Common myeloid progenitor, CD34-positive (primary cell): ENCODE measurements at regions not wholly inside any gene's neighbourhood (a gene's known extent, or its start where the extent isn't known, plus 50 kb on each side); places are given as distances from the start of the nearest gene placed in this dataset.
"Not testable (repeated sequence)": the region's sequence is repeated elsewhere in the genome, so short reads cannot be mapped to it uniquely, and the experiment has no call there.

Source experiments
- CTCF ChIA-PET: fragments of 350-600 bp; sonication (Branson Sonifier 250); formaldehyde crosslinking; loops from one replicate; lab custom pipeline; 2021; ENCODE audit warnings: antibody characterized with exemption; lab: Charles Lee
- POLR2A ChIA-PET: fragments of 350-600 bp; sonication (Branson Sonifier 250); formaldehyde crosslinking; loops from one replicate; lab custom pipeline; 2021; ENCODE audit warnings: antibody characterized with exemption; lab: Charles Lee
- DNase-seq, 3 donors: peaks; one replicate each; pipeline versions ENCODE4 v3.0.0 to v3.0.0-alpha.2; 2013
- H3K27ac ChIP-seq, 2 experiments: 1 replicate in 1 of 2; 2 replicates in 1 of 2; pipeline ENCODE4 v1.7.0; 2013; ENCODE audit warnings: inconsistent platforms in 2 of 2, low read length in 2 of 2, mild to moderate bottlenecking in 2 of 2, low read depth in 1 of 2, moderate library complexity in 1 of 2; ENCODE audit not compliant: severe bottlenecking in 2 of 2, insufficient read depth in 1 of 2, poor library complexity in 1 of 2
- H3K27me3 ChIP-seq, 5 experiments: replicated peaks in 2 of 5; 1 replicate in 3 of 5; 2 replicates in 2 of 5; pipeline versions ENCODE4 v1.6.1 to v1.7.0; 2013; ENCODE audit warnings: low read length in 4 of 5, mild to moderate bottlenecking in 2 of 5, moderate library complexity in 2 of 5, inconsistent platforms in 1 of 5; ENCODE audit not compliant: insufficient read depth in 5 of 5, control insufficient read depth in 4 of 5
- H3K36me3 ChIP-seq, 4 experiments: 1 replicate in 2 of 4; 2 replicates in 2 of 4; pipeline versions ENCODE4 v1.6.1 to v1.7.0; 2013; ENCODE audit warnings: low read length in 3 of 4, control low read depth in 1 of 4, mild to moderate bottlenecking in 1 of 4; ENCODE audit not compliant: control insufficient read depth in 4 of 4, insufficient read depth in 4 of 4
- H3K4me1 ChIP-seq, 4 experiments: 1 replicate in 3 of 4; 2 replicates in 1 of 4; pipeline versions ENCODE4 v1.6.1 to v1.7.1; 2013; ENCODE audit warnings: low read length in 3 of 4, mild to moderate bottlenecking in 3 of 4, control low read depth in 1 of 4, inconsistent platforms in 1 of 4, moderate library complexity in 1 of 4; ENCODE audit not compliant: control insufficient read depth in 4 of 4, insufficient read depth in 4 of 4; ENCODE audit errors: control extremely low read depth in 1 of 4
- H3K4me3 ChIP-seq, 7 experiments: 1 replicate in 4 of 7; 2 replicates in 3 of 7; pipeline versions ENCODE4 v1.5.1 to v1.7.0; 2013; ENCODE audit warnings: mild to moderate bottlenecking in 7 of 7, low read length in 6 of 7, moderate library complexity in 6 of 7, inconsistent platforms in 2 of 7, low read depth in 2 of 7, control low read depth in 1 of 7; ENCODE audit not compliant: insufficient read depth in 4 of 7, control insufficient read depth in 1 of 7; ENCODE audit errors: extremely low read depth in 1 of 7
- H3K9me3 ChIP-seq, 5 experiments: 1 replicate in 4 of 5; 2 replicates in 1 of 5; pipeline versions ENCODE4 v1.6.1 to v1.7.1; 2013; ENCODE audit warnings: low read length in 4 of 5, mild to moderate bottlenecking in 2 of 5, inconsistent platforms in 1 of 5, low read depth in 1 of 5, moderate library complexity in 1 of 5; ENCODE audit not compliant: control insufficient read depth in 4 of 5, insufficient read depth in 2 of 5; ENCODE audit errors: control extremely low read depth in 1 of 5
- WGBS: methylation state at CpG from one replicate; pipeline ENCODE4 v1.1.5; 2013; ENCODE audit not compliant: insufficient coverage; 5-methylcytosine and 5-hydroxymethylcytosine counted together

DNA sequence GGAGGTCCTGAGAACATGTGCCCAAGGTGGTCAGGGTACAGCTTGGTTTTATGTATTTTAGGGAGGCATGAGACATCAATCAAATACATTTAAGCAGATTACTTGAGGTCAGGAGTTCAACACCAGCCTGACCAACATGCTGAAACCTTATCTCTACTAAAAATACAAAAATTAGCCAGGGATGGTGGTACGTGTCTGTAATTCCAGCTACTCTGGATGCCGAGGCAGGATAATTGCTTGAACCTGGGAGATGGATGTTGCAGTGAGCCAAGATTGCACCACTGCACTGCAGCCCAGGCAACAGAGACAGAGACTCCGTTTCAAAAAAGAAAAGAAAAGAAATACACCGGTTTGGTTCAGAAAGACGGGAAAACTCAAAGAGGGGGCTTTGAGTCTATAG lies 165.9 kb upstream of the ADAMTS19 start:
- WGBS: 82% methylated on average over 5 of the region's 5 CpGs
- CTCF ChIA-PET: not testable (repeated sequence)

DNA sequence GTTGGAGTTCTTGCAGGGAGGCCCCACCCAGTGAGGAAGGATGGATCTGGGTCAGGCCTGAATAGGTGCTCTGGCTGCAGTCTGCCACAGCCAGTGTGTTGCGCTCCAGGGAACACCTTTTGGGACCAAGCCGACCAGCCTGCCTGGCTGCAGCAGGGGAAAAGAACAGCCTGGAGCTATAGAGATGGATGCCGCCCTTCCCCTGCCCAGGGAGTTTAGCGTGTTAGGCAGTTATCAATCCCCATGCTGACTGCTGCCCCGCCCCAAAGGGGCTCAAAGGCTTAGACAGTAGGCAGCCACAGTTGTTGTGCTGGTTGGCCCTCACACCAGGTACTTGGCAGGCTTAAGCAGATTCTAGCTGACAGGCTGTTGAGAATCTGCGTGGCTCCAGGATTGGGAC lies 153.4 kb upstream of the ADAMTS19 start:
- Histone ChIP-seq H3K27me3 (no peaks in the 10 kb centered on the region), H3K9me3 (peaks cover 1 to 13% (median 7%) of the 10 kb centered on the region in 5 experiments), H3K4me1 (no peaks in the 10 kb centered on the region), H3K36me3 (no peaks in the 10 kb centered on the region), H3K27ac (no peak overlapping the region), H3K4me3 (no peak overlapping the region)
- POLR2A ChIA-PET: no interaction called here
- 98% methylated on average over 6 of the region's 6 CpGs for WGBS
- CTCF ChIA-PET: no interaction called here
- no peak for DNase-seq

More for the DNA sequence above, 165.9 kb upstream of the ADAMTS19 start:
- DNase-seq, H3K27me3 ChIP-seq, H3K9me3 ChIP-seq, H3K4me1 ChIP-seq, H3K4me3 ChIP-seq, H3K36me3 ChIP-seq, POLR2A ChIA-PET, H3K27ac ChIP-seq: not testable (repeated sequence)

DNA sequence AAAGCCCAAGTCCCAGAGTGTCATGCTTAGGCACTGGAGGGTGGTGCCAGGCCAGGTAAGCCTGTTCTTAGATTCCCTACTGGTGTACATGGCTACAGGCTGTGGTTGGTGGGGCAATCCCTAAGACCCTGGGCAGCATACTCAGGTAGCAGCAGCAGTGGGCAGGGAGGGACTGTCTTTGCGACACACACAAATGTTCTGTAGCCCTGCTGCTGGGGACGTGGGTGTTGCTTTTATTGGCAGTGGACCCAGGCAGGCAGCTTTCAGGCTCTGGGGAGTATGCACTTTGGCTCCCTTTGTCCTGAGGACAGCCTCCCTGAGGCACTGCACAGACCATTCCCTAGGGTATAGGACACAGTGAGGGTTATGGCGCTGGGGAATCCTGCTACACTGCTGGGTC lies 137.1 kb upstream of the ADAMTS19 start:
- ChIA-PET POLR2A (no interaction called here), CTCF (no interaction called here)
- WGBS: 94% methylated on average over 2 of the region's 3 CpGs
- DNase-seq: no peak
- H3K36me3 ChIP-seq: no peaks in the 10 kb centered on the region
- no peak overlapping the region for H3K27ac ChIP-seq
- H3K4me3 ChIP-seq: no peak overlapping the region
- no peaks in the 10 kb centered on the region for H3K27me3 ChIP-seq
- H3K4me1 ChIP-seq: no peaks in the 10 kb centered on the region
- H3K9me3 ChIP-seq: peaks cover 0 to 2% (median 0%) of the 10 kb centered on the region in 5 experiments

DNA sequence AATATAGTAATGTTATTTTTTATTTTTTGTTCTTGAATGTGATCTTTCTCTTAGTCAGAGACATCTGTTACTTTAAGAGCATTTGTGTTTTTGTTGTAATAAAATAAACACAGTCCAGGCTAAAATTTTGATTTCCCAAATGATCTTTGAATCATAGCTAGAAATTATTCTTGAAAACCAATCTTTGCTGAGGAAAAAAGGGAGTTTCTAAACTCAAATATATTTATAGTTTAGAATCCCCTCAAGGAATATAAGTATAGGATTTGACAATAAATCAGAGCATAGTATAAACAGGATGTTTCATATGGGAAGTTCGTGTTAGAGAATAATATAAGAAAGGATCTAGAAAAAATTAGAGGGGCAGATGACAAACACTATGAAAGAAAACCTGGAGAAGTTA lies 118.8 kb upstream of the ADAMTS19 start:
- 100% methylated on average over 1 of the region's 1 CpG for WGBS
- ChIA-PET CTCF (no interaction called here), POLR2A (no interaction called here)
- no peak overlapping the region for H3K27ac ChIP-seq
- H3K36me3 ChIP-seq: no peaks in the 10 kb centered on the region
- no peak for DNase-seq
- no peak overlapping the region for H3K4me3 ChIP-seq
- no peaks in the 10 kb centered on the region for H3K27me3 ChIP-seq
- peaks cover 3 to 25% (median 16%) of the 10 kb centered on the region in 4 experiments for H3K4me1 ChIP-seq
- H3K9me3 ChIP-seq: no peaks in the 10 kb centered on the region

DNA sequence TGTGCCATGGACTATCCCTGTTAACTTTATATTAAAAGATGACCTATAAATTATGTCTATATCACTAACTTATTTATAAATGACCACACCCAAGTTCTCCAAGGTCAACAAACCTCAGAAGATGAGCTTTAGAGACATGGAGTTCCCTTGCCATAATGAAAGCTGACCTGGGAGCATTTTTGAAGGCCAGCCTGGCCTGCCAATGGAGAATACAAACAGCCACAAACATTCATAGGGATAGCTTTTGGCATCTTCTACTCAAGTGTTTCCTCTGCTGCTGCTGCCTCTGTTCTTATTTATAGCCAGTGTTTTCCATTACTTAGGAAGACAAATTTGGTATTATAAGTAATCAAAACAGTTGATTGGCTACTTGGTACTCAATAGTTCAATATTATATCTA lies 117.3 kb upstream of the ADAMTS19 start:
- Histone ChIP-seq H3K27me3 (no peaks in the 10 kb centered on the region), H3K36me3 (no peaks in the 10 kb centered on the region), H3K4me3 (no peak overlapping the region), H3K9me3 (no peaks in the 10 kb centered on the region), H3K4me1 (peaks cover 3 to 25% (median 16%) of the 10 kb centered on the region in 4 experiments), H3K27ac (no peak overlapping the region)
- POLR2A ChIA-PET: no interaction called here
- CTCF ChIA-PET: interaction anchor here (1.2 kb wide), 1 partner anchor 20 kb away, joined by 3 read pairs; no protein-coding TSS in a partner anchor
- DNase-seq: no peak

DNA sequence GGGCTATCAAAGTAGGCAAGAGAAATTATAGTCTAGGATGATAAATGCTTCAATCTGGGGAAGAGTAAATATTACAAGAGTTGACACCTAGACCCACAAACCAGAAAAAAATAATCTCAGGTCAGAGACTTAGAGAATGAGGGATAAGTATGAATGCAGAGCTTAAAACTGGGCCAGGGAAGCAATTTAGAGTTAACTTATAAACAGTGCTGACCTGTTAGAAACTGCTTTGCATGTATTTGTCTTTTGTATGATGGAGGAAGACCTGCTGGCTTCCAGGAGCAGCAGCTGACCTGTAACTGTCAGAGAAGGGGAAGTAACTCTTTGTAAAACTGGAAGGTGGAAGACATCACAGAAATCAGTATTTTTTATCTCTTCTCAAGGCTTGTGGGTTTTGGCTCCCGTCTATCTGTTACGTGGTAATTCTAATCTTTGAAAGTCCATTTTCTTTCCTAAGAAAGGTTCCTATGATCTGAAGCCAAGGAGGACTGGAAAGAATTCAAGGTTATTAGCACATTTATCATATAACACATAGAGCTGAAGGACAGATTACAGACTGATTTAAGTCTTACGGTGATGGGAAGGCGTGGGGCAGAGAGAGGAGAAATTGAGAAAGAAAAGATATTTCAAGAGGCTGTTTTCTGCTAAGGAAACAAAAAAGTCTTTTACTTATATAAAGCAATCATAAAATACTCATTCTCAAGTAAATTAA lies 114.7 kb upstream of the ADAMTS19 start:
- CTCF ChIA-PET: interaction anchor here (1.0 kb wide), 1 partner anchor 15 kb away, joined by 3 read pairs; no protein-coding TSS in a partner anchor

DNA sequence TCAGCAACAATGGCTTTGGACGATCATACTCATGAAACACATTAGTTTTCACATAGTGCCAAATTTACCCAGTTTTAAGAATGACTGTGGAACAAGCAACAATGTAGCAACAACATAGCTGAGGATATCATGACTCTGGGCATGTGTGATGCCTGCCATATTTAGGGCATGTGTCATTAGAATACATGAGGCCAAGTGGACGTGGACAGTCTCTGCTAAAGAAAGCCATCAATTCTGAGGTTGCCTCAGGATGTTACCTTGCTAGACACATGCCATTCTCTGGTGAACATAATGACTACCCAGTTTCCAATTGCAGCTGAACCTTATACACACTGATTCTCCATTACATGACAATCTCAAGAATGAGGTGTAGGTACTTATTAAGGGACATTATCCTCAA lies 103.3 kb upstream of the ADAMTS19 start:
- no peaks in the 10 kb centered on the region for H3K4me1 ChIP-seq
- no peaks in the 10 kb centered on the region for H3K9me3 ChIP-seq
- no peak overlapping the region for H3K4me3 ChIP-seq
- no peak for DNase-seq
- no peak overlapping the region for H3K27ac ChIP-seq
- no peaks in the 10 kb centered on the region for H3K27me3 ChIP-seq
- CTCF ChIA-PET: interaction anchor here (1.0 kb wide), 1 partner anchor 8 kb away, joined by 3 read pairs; no protein-coding TSS in a partner anchor
- WGBS: 57% methylated on average over 1 of the region's 2 CpGs
- POLR2A ChIA-PET: no interaction called here
- no peaks in the 10 kb centered on the region for H3K36me3 ChIP-seq

More for the DNA sequence above, 114.7 kb upstream of the ADAMTS19 start:
- Histone ChIP-seq H3K27ac (no peak overlapping the region), H3K9me3 (peaks cover 0 to 3% (median 0%) of the 10 kb centered on the region in 5 experiments), H3K27me3 (no peaks in the 10 kb centered on the region), H3K36me3 (no peaks in the 10 kb centered on the region), H3K4me1 (peaks cover 3 to 25% (median 16%) of the 10 kb centered on the region in 4 experiments), H3K4me3 (no peak overlapping the region)
- DNase-seq: peak in 2 of 3 donors; percentile 1 to 19
- POLR2A ChIA-PET: no interaction called here
- WGBS: no CpG with 5 or more reads among the region's 4 CpGs
